Aorta (tissue), 5 donors: ENCODE measurements at regions not wholly inside any gene's neighbourhood (a gene's known extent, or its start where the extent isn't known, plus 50 kb on each side); places are given as distances from the start of the nearest gene placed in this dataset.

ENCODE experiments used
- ATAC-seq: fragments of 200-7000 bp; cut with Tn5 transposase; one replicate; pipeline ENCODE4 v1.9.1; 2022; ENCODE audit warnings: moderate library complexity; ENCODE audit not compliant: low FRiP score
- DNase-seq, 2 donors: peaks; one replicate each; pipeline ENCODE4 v3.0.0-alpha.2; 2020
- H3K27ac ChIP-seq, 2 donors: one replicate each; pipeline ENCODE4 v1.5.1; 2013; ENCODE audit warnings: low read length in 2 of 2, mild to moderate bottlenecking in 2 of 2, moderate library complexity in 2 of 2, control low read depth in 1 of 2, inconsistent platforms in 1 of 2, low read depth in 1 of 2
- H3K27me3 ChIP-seq, 2 donors: one replicate each; pipeline ENCODE4 v1.6.1; 2013; ENCODE audit warnings: control low read depth in 1 of 2, low read length in 1 of 2, mild to moderate bottlenecking in 1 of 2, moderate library complexity in 1 of 2; ENCODE audit not compliant: insufficient read depth in 2 of 2, control insufficient read depth in 1 of 2
- H3K36me3 ChIP-seq, 2 donors: one replicate each; pipeline ENCODE4 v1.6.1; 2013; ENCODE audit warnings: control low read depth in 1 of 2, low read length in 1 of 2, mild to moderate bottlenecking in 1 of 2; ENCODE audit not compliant: insufficient read depth in 2 of 2, control insufficient read depth in 1 of 2
- H3K4me1 ChIP-seq, 2 donors: one replicate each; pipeline ENCODE4 v1.6.1; 2013; ENCODE audit warnings: low read length in 2 of 2, control low read depth in 1 of 2, mild to moderate bottlenecking in 1 of 2, moderate library complexity in 1 of 2; ENCODE audit not compliant: insufficient read depth in 2 of 2, control insufficient read depth in 1 of 2
- H3K4me3 ChIP-seq, 2 donors: one replicate each; pipeline ENCODE4 v1.5.1; 2013; ENCODE audit warnings: low read length in 2 of 2, control low read depth in 1 of 2, mild to moderate bottlenecking in 1 of 2
- H3K9me3 ChIP-seq: one replicate; pipeline ENCODE4 v1.6.1; 2013; ENCODE audit warnings: mild to moderate bottlenecking, low read length; ENCODE audit not compliant: control insufficient read depth
- WGBS, 2 donors: extraction: QIAGEN DNeasy Blood & Tissue Kit; methylation state at CpG; one replicate each; pipeline ENCODE4 v1.1.7; 2013; 5-methylcytosine and 5-hydroxymethylcytosine counted together
- intact Hi-C, 2 donors: fragments of 100-400 bp; cut with DNase I; formaldehyde crosslinking; loops; one replicate each; pipeline versions ENCODE4 v1.14.2 to v1.15.0; 2022
- donor health status: healthy with polysubstance abuse.
- donor health status: Bipolar disorder and iron deficiency.
- donor health status: DM: no; HTN: no; CAD: no.
- donor health status: DM: no; HTN: no; CAD: no.
- donor health status: DM: yes; HTN: yes; CAD: no.

DNA sequence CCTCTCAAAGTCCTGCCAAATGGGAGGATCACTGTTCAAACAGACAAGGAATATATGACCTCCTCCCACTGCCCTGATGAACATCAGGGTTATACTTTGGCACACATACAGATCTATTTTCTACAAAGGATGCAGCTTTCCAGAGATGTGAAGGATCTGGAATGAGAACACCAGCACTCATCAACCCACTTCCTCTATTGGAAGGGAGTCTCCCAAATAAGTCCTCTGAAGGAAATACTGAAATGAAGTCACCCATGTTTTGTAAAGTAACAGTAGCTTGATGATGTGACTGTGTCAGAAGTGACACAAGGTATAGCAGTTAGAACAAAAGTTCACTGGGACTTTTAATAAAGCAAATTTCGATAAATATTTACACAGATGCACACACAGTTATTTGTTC, 104.9 kb downstream of the OGFRL1 start:
- WGBS, 2 donors: 68 to 73% methylated on average over 1 of the region's 1 CpG

GRCh38 chr6:71393981-71394432, 105.4 kb downstream of the OGFRL1 start:
- WGBS, 2 donors: 12 to 13% methylated on average over 1 of the region's 1 CpG
- DNase-seq (no peak), ATAC-seq (peak; percentile 45)
- Histone ChIP-seq H3K27ac (no peak overlapping the region), H3K4me1 (peaks cover 7 to 13% of the 10 kb centered on the region in 2 donors), H3K27me3 (no peaks in the 10 kb centered on the region), H3K9me3 (no peaks in the 10 kb centered on the region), H3K4me3 (no peak overlapping the region), H3K36me3 (no peaks in the 10 kb centered on the region)
- intact Hi-C loops: no loop called here

More for the DNA sequence above, 104.9 kb downstream of the OGFRL1 start:
- Histone ChIP-seq H3K27me3 (no peaks in the 10 kb centered on the region), H3K4me1 (peaks cover 8 to 13% of the 10 kb centered on the region in 2 donors), H3K9me3 (no peaks in the 10 kb centered on the region), H3K36me3 (no peaks in the 10 kb centered on the region), H3K4me3 (no peak overlapping the region), H3K27ac (no peak overlapping the region)
- ATAC-seq (peak; percentile 36), DNase-seq (no peak)
- intact Hi-C loops: no loop called here

GRCh38 chr6:71394926-71395325, 106.3 kb downstream of the OGFRL1 start:
- intact Hi-C loops: no loop called here
- H3K4me1 ChIP-seq: peaks cover 7 to 13% of the 10 kb centered on the region in 2 donors

DNA sequence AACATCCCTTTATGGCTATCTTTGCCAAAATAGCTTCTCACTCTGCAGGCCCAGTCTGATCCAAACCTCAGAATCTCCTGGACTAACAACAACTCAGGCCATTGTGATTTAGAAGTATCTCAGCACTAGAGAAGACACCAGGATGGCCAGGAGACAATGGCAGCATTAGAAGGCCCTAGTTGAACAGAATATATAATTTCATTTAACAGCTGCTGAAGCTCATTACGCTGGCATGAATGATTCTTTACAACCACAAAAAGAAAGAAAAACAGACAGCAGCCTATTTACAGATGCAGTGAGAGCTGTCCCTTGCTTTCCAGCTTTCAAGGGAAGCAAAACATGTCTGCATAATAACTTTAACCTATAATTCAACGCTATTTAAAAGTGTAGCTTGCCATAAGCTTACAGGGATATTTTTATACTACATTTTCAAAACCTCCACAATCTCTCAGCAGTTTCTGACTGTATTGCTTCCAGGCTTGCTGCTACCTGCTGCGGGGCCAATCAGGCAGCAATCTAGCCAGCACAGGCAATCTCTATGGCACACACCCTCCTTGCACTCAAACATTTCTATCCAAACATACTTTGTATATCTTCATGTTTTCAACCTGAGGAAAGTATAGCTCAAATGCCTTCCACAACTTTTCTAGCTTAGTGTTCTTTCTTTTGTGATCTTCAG, 107.3 kb downstream of the OGFRL1 start:
- Histone ChIP-seq H3K4me1 (peaks cover 9 to 13% of the 10 kb centered on the region in 2 donors), H3K4me3 (no peak overlapping the region), H3K27me3 (no peaks in the 10 kb centered on the region), H3K27ac (peak overlapping the region; percentile 6 to 34), H3K9me3 (no peaks in the 10 kb centered on the region), H3K36me3 (no peaks in the 10 kb centered on the region)
- intact Hi-C loops: no loop called here
- 44 to 58% methylated on average over 3 of the region's 3 CpGs for WGBS, 2 donors
- no peak for DNase-seq
- ATAC-seq: no peak

More at GRCh38 chr6:71394926-71395325, 106.3 kb downstream of the OGFRL1 start:
- WGBS, 2 donors: 79 to 81% methylated on average over 2 of the region's 2 CpGs
- Histone ChIP-seq H3K9me3 (no peaks in the 10 kb centered on the region), H3K4me3 (no peak overlapping the region), H3K36me3 (no peaks in the 10 kb centered on the region), H3K27ac (no peak overlapping the region), H3K27me3 (no peaks in the 10 kb centered on the region)
- ATAC-seq (no peak), DNase-seq (no peak)

GRCh38 chr6:71396410-71396801, 107.8 kb downstream of the OGFRL1 start:
- no peak for DNase-seq
- intact Hi-C loops: no loop called here
- peaks cover 9 to 13% of the 10 kb centered on the region in 2 donors for H3K4me1 ChIP-seq
- WGBS, 2 donors: 89 to 95% methylated on average over 2 of the region's 2 CpGs
- no peak for ATAC-seq
- no peaks in the 10 kb centered on the region for H3K27me3 ChIP-seq
- no peaks in the 10 kb centered on the region for H3K9me3 ChIP-seq
- no peaks in the 10 kb centered on the region for H3K36me3 ChIP-seq
- H3K27ac ChIP-seq: no peak overlapping the region
- no peak overlapping the region for H3K4me3 ChIP-seq

GRCh38 chr6:71399279-71399678, 110.7 kb downstream of the OGFRL1 start:
- Histone ChIP-seq H3K27me3 (no peaks in the 10 kb centered on the region), H3K4me3 (no peak overlapping the region), H3K36me3 (no peaks in the 10 kb centered on the region), H3K4me1 (peaks cover 3 to 8% of the 10 kb centered on the region in 2 donors), H3K9me3 (no peaks in the 10 kb centered on the region), H3K27ac (no peak overlapping the region)
- DNase-seq: no peak
- intact Hi-C loops: no loop called here
- ATAC-seq: no peak
- 70 to 96% methylated on average over 2 of the region's 2 CpGs for whole genome bisulfite sequencing, 2 donors

GRCh38 chr6:71400852-71401251, 112.2 kb downstream of the OGFRL1 start:
- ATAC-seq: no peak

DNA sequence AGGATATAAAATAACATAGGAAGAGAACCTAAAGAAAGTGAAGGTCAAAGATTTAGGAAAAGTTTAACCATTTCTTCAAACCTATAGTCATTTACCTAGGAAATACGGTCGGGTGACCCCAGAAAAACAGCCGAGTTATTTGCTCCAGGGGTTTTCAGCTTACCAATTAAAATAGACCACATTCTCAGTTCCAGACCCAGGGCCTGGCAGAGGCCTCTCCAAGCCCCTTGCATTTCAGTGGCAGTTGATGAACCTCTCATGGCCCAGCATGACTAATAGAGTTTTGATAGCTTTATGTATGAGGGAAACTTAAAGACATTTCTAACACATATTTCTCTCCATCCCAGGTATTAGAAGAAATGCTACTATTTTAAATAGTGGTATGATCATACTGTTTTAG, 113.5 kb downstream of the OGFRL1 start:
- ATAC-seq (no peak), DNase-seq (no peak)
- H3K27ac ChIP-seq: no peak overlapping the region
- peaks cover 1 to 4% of the 10 kb centered on the region in 2 donors for H3K4me1 ChIP-seq
- H3K9me3 ChIP-seq: no peaks in the 10 kb centered on the region
- H3K27me3 ChIP-seq: no peaks in the 10 kb centered on the region
- WGBS, 2 donors: 88 to 94% methylated on average over 3 of the region's 3 CpGs
- intact Hi-C loops: no loop called here
- no peaks in the 10 kb centered on the region for H3K36me3 ChIP-seq
- no peak overlapping the region for H3K4me3 ChIP-seq

More at GRCh38 chr6:71400852-71401251, 112.2 kb downstream of the OGFRL1 start:
- H3K27me3 ChIP-seq: no peaks in the 10 kb centered on the region
- H3K4me1 ChIP-seq: peaks cover 3 to 4% of the 10 kb centered on the region in 2 donors
- no peaks in the 10 kb centered on the region for H3K9me3 ChIP-seq
- no peak overlapping the region for H3K27ac ChIP-seq
- DNase-seq: no peak
- no peaks in the 10 kb centered on the region for H3K36me3 ChIP-seq
- intact Hi-C loops: no loop called here
- H3K4me3 ChIP-seq: no peak overlapping the region

DNA sequence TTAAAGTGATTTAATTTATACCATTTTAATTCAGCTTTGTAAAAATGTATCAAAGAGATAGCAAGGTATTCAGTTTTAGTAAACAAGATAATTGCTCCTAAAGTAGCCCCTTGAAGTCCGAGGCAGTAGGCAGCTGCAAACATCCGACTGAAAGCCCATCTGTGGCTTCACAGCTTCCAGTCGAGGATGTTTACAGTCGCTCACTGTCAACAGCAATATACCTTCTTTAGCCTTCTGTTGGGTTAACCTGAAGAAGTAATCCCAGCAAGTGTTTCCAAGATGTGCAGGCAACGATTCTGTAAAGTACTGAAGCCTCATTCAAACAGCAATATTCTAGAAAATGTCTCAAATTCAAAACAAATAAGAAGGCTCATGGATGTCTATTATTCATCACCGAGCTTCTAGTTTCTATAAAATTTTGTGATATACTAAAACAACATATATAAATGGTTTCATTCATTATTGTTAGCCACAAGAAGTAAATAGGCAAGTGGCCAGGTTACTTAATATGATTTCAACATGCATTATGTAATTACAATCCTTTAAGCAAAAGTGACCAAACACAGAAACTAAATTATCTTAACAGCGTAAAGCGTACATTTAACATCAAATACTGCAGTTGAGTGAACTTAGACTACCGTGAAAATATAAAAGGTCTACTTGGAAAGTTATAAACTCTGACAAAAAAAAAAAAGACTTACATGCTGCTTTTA, 115.0 kb downstream of the OGFRL1 start:
- 40 to 52% methylated on average over 9 of the region's 9 CpGs for WGBS, 2 donors
- no peaks in the 10 kb centered on the region for H3K9me3 ChIP-seq
- intact Hi-C loops: no loop called here
- no peaks in the 10 kb centered on the region for H3K27me3 ChIP-seq
- DNase-seq: no peak
- peak overlapping the region in 1 of 2 donors; percentile 14 for H3K4me3 ChIP-seq
- H3K4me1 ChIP-seq: peaks cover 1 to 4% of the 10 kb centered on the region in 2 donors
- ATAC-seq: no peak
- H3K27ac ChIP-seq: no peak overlapping the region
- no peaks in the 10 kb centered on the region for H3K36me3 ChIP-seq
